NCI-H2227 (cell line): ENCODE measurements at regions not wholly inside any gene's neighbourhood (a gene's known extent, or its start where the extent isn't known, plus 50 kb on each side); places are given as distances from the start of the nearest gene placed in this dataset.

ENCODE experiments used
- DNase-seq: peaks from one replicate; lab custom pipeline; 2025; ENCODE audit not compliant: unreplicated experiment; lab: John Stamatoyannopoulos, UW

- DNase-seq: no peak
Measured at GRCh38 chr5:124647352-124647751, 99.1 kb downstream of the ZNF608 start.

- no peak for DNase-seq
Measured at GRCh38 chr5:124645396-124645795, 101.0 kb downstream of the ZNF608 start.

- no peak for DNase-seq
Measured at GRCh38 chr5:124644582-124644981, 101.9 kb downstream of the ZNF608 start.

GRCh38 chr5:124644138-124644537 is 102.3 kb downstream of the ZNF608 start:
- DNase-seq: no peak

- no peak for DNase-seq
Measured at GRCh38 chr5:124643336-124643735, 103.1 kb downstream of the ZNF608 start.

GRCh38 chr5:124642151-124642550 is 104.3 kb downstream of the ZNF608 start:
- no peak for DNase-seq

GRCh38 chr5:124641154-124641792 is 105.2 kb downstream of the ZNF608 start:
- no peak for DNase-seq

GRCh38 chr5:124639095-124639665 is 107.3 kb downstream of the ZNF608 start:
- DNase-seq: peak; percentile 8

GRCh38 chr5:124637011-124637410 is 109.4 kb downstream of the ZNF608 start:
- DNase-seq: no peak

GRCh38 chr5:124634741-124635323 is 111.6 kb downstream of the ZNF608 start:
- DNase-seq: no peak

- DNase-seq: peak; percentile 17
Measured at GRCh38 chr5:124634228-124634739, 112.2 kb downstream of the ZNF608 start.

- no peak for DNase-seq
Measured at GRCh38 chr5:124633209-124633608, 113.2 kb downstream of the ZNF608 start.

GRCh38 chr5:124631874-124632550 is 114.4 kb downstream of the ZNF608 start:
- DNase-seq: peak; percentile 80

- no peak for DNase-seq
Measured at GRCh38 chr5:124630767-124631704, 115.4 kb downstream of the ZNF608 start.

GRCh38 chr5:124628721-124629596 is 117.5 kb downstream of the ZNF608 start:
- peak; percentile 25 for DNase-seq

GRCh38 chr5:124627815-124628595 is 118.4 kb downstream of the ZNF608 start:
- no peak for DNase-seq

- no peak for DNase-seq
Measured at GRCh38 chr5:124626053-124626452, 120.4 kb downstream of the ZNF608 start.

GRCh38 chr5:124623265-124623664 is 123.2 kb downstream of the ZNF608 start:
- DNase-seq: no peak

- DNase-seq: no peak
Measured at GRCh38 chr5:124622851-124623250, 123.6 kb downstream of the ZNF608 start.
